ENCODE measurements at regions not wholly inside any gene's neighbourhood (a gene's known extent, or its start where the extent isn't known, plus 50 kb on each side); places are given as distances from the start of the nearest gene placed in this dataset.

DNA sequence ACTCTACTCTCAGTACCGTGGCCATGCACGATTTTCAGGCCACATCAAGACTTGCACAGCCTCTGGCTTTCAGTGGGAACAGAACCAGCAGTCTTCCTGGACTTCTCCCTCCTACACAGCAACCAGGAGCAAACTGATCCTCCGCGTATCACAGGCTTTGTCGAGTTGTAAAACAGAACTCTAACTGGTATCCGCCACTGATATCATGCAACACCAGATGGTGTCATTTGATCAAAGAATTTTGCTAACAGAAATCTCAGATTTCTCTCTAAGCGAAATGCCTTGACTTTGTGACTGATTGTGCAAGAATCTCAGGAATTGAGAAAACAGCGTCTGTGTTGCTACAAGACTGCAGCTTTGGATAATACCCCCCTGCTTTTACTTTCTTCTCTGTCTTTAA is 85.7 kb downstream of the COPS8 start:
- no peak overlapping the region for H3K27ac ChIP-seq (replicated peaks)
- TF ChIP-seq POLR2AphosphoS5 (IDR thresholded peaks at IDR 0.05; ENCODE audit: low read depth) (no peak), GABPA (IDR thresholded peaks at IDR 0.05; ENCODE audit: low read depth) (no peak), SPI1 (IDR thresholded peaks at IDR 0.05; ENCODE audit: borderline replicate concordance, low read depth) (no peak)
- TF ChIP-seq, protein P1, sequence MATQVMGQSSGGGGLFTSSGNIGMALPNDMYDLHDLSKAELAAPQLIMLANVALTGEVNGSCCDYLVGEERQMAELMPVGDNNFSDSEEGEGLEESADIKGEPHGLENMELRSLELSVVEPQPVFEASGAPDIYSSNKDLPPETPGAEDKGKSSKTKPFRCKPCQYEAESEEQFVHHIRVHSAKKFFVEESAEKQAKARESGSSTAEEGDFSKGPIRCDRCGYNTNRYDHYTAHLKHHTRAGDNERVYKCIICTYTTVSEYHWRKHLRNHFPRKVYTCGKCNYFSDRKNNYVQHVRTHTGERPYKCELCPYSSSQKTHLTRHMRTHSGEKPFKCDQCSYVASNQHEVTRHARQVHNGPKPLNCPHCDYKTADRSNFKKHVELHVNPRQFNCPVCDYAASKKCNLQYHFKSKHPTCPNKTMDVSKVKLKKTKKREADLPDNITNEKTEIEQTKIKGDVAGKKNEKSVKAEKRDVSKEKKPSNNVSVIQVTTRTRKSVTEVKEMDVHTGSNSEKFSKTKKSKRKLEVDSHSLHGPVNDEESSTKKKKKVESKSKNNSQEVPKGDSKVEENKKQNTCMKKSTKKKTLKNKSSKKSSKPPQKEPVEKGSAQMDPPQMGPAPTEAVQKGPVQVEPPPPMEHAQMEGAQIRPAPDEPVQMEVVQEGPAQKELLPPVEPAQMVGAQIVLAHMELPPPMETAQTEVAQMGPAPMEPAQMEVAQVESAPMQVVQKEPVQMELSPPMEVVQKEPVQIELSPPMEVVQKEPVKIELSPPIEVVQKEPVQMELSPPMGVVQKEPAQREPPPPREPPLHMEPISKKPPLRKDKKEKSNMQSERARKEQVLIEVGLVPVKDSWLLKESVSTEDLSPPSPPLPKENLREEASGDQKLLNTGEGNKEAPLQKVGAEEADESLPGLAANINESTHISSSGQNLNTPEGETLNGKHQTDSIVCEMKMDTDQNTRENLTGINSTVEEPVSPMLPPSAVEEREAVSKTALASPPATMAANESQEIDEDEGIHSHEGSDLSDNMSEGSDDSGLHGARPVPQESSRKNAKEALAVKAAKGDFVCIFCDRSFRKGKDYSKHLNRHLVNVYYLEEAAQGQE (IDR thresholded peaks at IDR 0.05; ENCODE audit: insufficient replicate concordance, low read depth), result no peak
- TF ChIP-seq, protein P2, sequence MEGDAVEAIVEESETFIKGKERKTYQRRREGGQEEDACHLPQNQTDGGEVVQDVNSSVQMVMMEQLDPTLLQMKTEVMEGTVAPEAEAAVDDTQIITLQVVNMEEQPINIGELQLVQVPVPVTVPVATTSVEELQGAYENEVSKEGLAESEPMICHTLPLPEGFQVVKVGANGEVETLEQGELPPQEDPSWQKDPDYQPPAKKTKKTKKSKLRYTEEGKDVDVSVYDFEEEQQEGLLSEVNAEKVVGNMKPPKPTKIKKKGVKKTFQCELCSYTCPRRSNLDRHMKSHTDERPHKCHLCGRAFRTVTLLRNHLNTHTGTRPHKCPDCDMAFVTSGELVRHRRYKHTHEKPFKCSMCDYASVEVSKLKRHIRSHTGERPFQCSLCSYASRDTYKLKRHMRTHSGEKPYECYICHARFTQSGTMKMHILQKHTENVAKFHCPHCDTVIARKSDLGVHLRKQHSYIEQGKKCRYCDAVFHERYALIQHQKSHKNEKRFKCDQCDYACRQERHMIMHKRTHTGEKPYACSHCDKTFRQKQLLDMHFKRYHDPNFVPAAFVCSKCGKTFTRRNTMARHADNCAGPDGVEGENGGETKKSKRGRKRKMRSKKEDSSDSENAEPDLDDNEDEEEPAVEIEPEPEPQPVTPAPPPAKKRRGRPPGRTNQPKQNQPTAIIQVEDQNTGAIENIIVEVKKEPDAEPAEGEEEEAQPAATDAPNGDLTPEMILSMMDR (IDR thresholded peaks at IDR 0.05; ENCODE audit: insufficient read depth, low read length), result no peak
- no peak overlapping the region for H3K4me3 ChIP-seq (replicated peaks; ENCODE audit: insufficient read depth, low read length)
- no peaks in the 10 kb centered on the region for H3K27me3 ChIP-seq (ENCODE audit: insufficient read depth, poor library complexity, severe bottlenecking)
- DNase-seq (ENCODE audit: low read depth in 1 of 2, low spot score in 1 of 2), result no peak

DNA sequence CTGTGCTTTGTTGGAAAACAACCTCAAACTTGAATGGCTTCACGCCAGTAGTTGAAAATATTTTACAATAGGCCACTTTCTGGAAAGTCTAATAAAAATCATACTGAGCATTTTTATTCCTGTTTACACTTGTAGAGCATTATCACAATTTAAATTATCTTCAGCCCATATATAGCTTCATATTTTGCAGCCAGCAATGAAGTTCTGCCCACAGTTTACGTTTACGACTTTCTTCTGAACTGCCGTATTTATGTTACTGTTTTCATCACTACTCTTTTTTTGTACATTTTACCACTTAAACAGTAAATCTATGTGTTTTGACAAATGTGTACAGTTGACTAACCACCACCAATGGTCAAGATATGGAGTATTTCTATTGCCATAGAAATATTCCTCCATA is 86.2 kb downstream of the COPS8 start:
- TF ChIP-seq, protein P1 (IDR thresholded peaks at IDR 0.05; ENCODE audit: insufficient replicate concordance, low read depth), result no peak
- no peak for TF ChIP-seq SPI1 (IDR thresholded peaks at IDR 0.05; ENCODE audit: borderline replicate concordance, low read depth)
- no peak for TF ChIP-seq GABPA (IDR thresholded peaks at IDR 0.05; ENCODE audit: low read depth)
- TF ChIP-seq, protein P2 (IDR thresholded peaks at IDR 0.05; ENCODE audit: insufficient read depth, low read length), result no peak
- no peak for TF ChIP-seq POLR2AphosphoS5 (IDR thresholded peaks at IDR 0.05; ENCODE audit: low read depth)
- Histone ChIP-seq H3K27me3 (ENCODE audit: insufficient read depth, poor library complexity, severe bottlenecking) (no peaks in the 10 kb centered on the region), H3K27ac (replicated peaks) (no peak overlapping the region), H3K4me3 (replicated peaks; ENCODE audit: insufficient read depth, low read length) (no peak overlapping the region)
- DNase-seq (ENCODE audit: low read depth in 1 of 2, low spot score in 1 of 2), result no peak

DNA sequence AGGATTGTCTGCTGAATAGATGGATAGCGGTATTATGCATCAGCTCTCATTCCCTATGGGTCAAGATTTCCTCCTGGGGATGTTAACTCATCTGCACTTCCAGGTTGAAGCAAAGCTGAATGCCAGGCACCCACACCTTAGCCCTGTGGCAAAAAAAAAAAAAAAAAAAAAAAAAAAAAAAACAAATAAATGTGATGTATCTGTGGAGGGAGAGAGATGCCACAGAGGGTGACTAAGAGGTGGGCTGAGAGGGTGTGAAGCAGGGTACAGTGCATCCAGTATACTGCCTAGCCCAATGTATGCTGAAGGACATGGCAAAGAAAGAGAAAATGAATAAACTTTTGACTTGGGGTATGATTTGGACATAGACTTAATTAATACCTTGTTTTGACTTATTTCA is 91.4 kb downstream of the COPS8 start:
- DNase-seq (ENCODE audit: low read depth in 1 of 2, low spot score in 1 of 2), result no peak
- Histone ChIP-seq H3K27me3 (ENCODE audit: insufficient read depth, poor library complexity, severe bottlenecking) (no peaks in the 10 kb centered on the region), H3K4me3 (replicated peaks; ENCODE audit: insufficient read depth, low read length) (no peak overlapping the region), H3K27ac (replicated peaks) (no peak overlapping the region)
- TF ChIP-seq, protein P1 (IDR thresholded peaks at IDR 0.05; ENCODE audit: insufficient replicate concordance, low read depth), result no peak
- TF ChIP-seq POLR2AphosphoS5 (IDR thresholded peaks at IDR 0.05; ENCODE audit: low read depth) (no peak), SPI1 (IDR thresholded peaks at IDR 0.05; ENCODE audit: borderline replicate concordance, low read depth) (no peak), GABPA (IDR thresholded peaks at IDR 0.05; ENCODE audit: low read depth) (no peak)
- TF ChIP-seq, protein P2 (IDR thresholded peaks at IDR 0.05; ENCODE audit: insufficient read depth, low read length), result no peak
